ENCODE measurements at regions not wholly inside any gene's neighbourhood (a gene's known extent, or its start where the extent isn't known, plus 50 kb on each side); places are given as distances from the start of the nearest gene placed in this dataset.

DNA sequence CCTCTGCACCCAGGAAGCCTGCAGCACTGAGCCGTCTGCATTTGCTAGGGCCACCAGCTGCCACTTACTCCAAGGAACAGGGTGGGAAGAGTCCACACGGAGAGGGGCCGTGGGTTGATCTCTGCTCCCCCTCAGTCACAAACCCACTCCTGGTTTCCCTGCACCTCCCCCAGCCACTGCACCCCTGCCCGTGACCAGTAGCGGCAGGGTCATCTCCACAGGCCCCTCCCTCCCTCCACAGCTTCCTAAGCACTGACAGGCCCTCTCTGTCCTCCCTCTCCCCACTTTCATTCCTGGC is 75.2 kb downstream of the RBFOX3 start:
- TF ChIP-seq, protein P1, sequence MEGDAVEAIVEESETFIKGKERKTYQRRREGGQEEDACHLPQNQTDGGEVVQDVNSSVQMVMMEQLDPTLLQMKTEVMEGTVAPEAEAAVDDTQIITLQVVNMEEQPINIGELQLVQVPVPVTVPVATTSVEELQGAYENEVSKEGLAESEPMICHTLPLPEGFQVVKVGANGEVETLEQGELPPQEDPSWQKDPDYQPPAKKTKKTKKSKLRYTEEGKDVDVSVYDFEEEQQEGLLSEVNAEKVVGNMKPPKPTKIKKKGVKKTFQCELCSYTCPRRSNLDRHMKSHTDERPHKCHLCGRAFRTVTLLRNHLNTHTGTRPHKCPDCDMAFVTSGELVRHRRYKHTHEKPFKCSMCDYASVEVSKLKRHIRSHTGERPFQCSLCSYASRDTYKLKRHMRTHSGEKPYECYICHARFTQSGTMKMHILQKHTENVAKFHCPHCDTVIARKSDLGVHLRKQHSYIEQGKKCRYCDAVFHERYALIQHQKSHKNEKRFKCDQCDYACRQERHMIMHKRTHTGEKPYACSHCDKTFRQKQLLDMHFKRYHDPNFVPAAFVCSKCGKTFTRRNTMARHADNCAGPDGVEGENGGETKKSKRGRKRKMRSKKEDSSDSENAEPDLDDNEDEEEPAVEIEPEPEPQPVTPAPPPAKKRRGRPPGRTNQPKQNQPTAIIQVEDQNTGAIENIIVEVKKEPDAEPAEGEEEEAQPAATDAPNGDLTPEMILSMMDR (IDR thresholded peaks at IDR 0.05; ENCODE audit: borderline replicate concordance, extremely low read depth, low read length, poor library complexity, severe bottlenecking): no peak
- TF ChIP-seq EZH2 (IDR thresholded peaks at IDR 0.05; ENCODE audit: borderline replicate concordance, low read depth, low read length, severe bottlenecking): no peak

Measured in DND-41 (cell line).